HCT116 (cell line): ENCODE measurements at regions not wholly inside any gene's neighbourhood (a gene's known extent, or its start where the extent isn't known, plus 50 kb on each side); places are given as distances from the start of the nearest gene placed in this dataset.

Source experiments
- ATAC-seq: fragments of 200-7000 bp; cut with Tn5 transposase; 2 replicates; pipeline ENCODE4 v1.9.1; 2020; ENCODE audit warnings: mild to moderate bottlenecking, moderate library complexity
- BruUV-seq: library from RNA; stranded (reverse); fragments of 400-500 nt; replicated peaks from 2 replicates; lab custom pipeline; 2021; lab: Mats Ljungman, UMichigan
- CTCF ChIA-PET: fragments of 300-600 bp; sonication (Branson Sonifier 250); formaldehyde crosslinking; loops from one replicate; lab custom pipeline; 2021; ENCODE audit warnings: antibody characterized with exemption; lab: Charles Lee
- POLR2A ChIA-PET: fragments of 300-600, 350-600 bp; sonication (Branson Sonifier 250); formaldehyde crosslinking; loops from one replicate; lab custom pipeline; 2021; ENCODE audit warnings: antibody characterized with exemption; lab: Charles Lee
- RAD21 ChIA-PET, 2 experiments: fragments of 300-600 bp; sonication (Branson Sonifier 250); formaldehyde crosslinking; loops; one replicate each; lab custom pipeline; 2023; ENCODE audit warnings: low total read pairs in 2 of 2; ENCODE audit not compliant: uncharacterized antibody in 2 of 2, unreplicated experiment in 2 of 2, low non-redundant PET in 1 of 2; lab: Charles Lee
- DNase-seq: peaks from one replicate; pipeline ENCODE4 v3.0.0-alpha.2; 2010; ENCODE audit warnings: low read depth, low spot score
- H2AFZ ChIP-seq: fragments of 200-600 bp; shearing (Covaris generic), sonication (generic); 2 replicates; pipeline ENCODE4 v1.6.1; 2017; ENCODE audit warnings: low read depth, mixed run types, mixed read lengths, antibody characterized with exemption, low read length; ENCODE audit not compliant: poor library complexity, severe bottlenecking
- H3K27ac ChIP-seq: 2 replicates; pipeline ENCODE4 v1.5.1; 2012; ENCODE audit warnings: low read depth, low read length
- H3K27me3 ChIP-seq: fragments of 200-600 bp; sonication (generic); 2 replicates; pipeline ENCODE4 v1.6.1; 2016; ENCODE audit warnings: mixed run types, low read length, mixed read lengths; ENCODE audit not compliant: insufficient read depth
- H3K36me3 ChIP-seq, 2 experiments: fragments of 200-500 bp in 1 of 2; fragments of 200-600 bp in 1 of 2; sonication (Bioruptor generic) in 1 of 2; sonication (generic) in 1 of 2; 2 replicates each; pipeline versions ENCODE4 v1.5.1 to v1.6.1; 2014 to 2016; ENCODE audit warnings: low read length in 2 of 2, inconsistent platforms in 1 of 2, mixed read lengths in 1 of 2, mixed run types in 1 of 2; ENCODE audit not compliant: insufficient read depth in 2 of 2, control insufficient read depth in 1 of 2
- H3K4me1 ChIP-seq, 2 experiments: fragments of 200-600 bp in 1 of 2; sonication (generic) in 1 of 2; 2 replicates each; pipeline versions ENCODE4 v1.5.1 to v1.6.1; 2012 to 2017; ENCODE audit warnings: low read length in 2 of 2, inconsistent platforms in 1 of 2, mild to moderate bottlenecking in 1 of 2, mixed read lengths in 1 of 2, mixed run types in 1 of 2, moderate library complexity in 1 of 2; ENCODE audit not compliant: insufficient read depth in 2 of 2, control insufficient read depth in 1 of 2
- H3K4me2 ChIP-seq: fragments of 200-600 bp; sonication (generic); 2 replicates; pipeline ENCODE4 v1.6.1; 2017; ENCODE audit warnings: mixed run types, low read length, mixed read lengths
- H3K4me3 ChIP-seq, 2 experiments: fragments of 200-600 bp in 1 of 2; sonication (generic) in 1 of 2; replicated peaks in 1 of 2; 2 replicates each; pipeline ENCODE4 v1.5.1; 2011 to 2016; ENCODE audit warnings: low read length in 2 of 2, control low read depth in 1 of 2, low read depth in 1 of 2, mild to moderate bottlenecking in 1 of 2, mixed read lengths in 1 of 2, mixed run types in 1 of 2
- H3K79me2 ChIP-seq: fragments of 200-600 bp; sonication (generic); 2 replicates; pipeline ENCODE4 v1.6.1; 2017; ENCODE audit warnings: mild to moderate bottlenecking, mixed run types, low read length, moderate library complexity, mixed read lengths; ENCODE audit not compliant: insufficient read depth
- H3K9ac ChIP-seq: fragments of 200-600 bp; sonication (generic); 2 replicates; pipeline ENCODE4 v1.6.1; 2016; ENCODE audit warnings: low read length, mixed read lengths
- H3K9me2 ChIP-seq: fragments of 200-600 bp; sonication (generic), shearing (Covaris generic); 2 replicates; pipeline ENCODE4 v1.6.1; 2017; ENCODE audit warnings: mixed run types, mild to moderate bottlenecking, moderate library complexity; ENCODE audit not compliant: insufficient read depth
- H3K9me3 ChIP-seq, 2 experiments: fragments of 200-500 bp in 1 of 2; fragments of 200-600 bp in 1 of 2; sonication (Bioruptor generic) in 1 of 2; sonication (generic) in 1 of 2; 2 replicates each; pipeline ENCODE4 v1.6.1; 2014 to 2017; ENCODE audit warnings: low read length in 2 of 2, mixed read lengths in 2 of 2, inconsistent platforms in 1 of 2, low read depth in 1 of 2, mild to moderate bottlenecking in 1 of 2, mixed run types in 1 of 2, moderate library complexity in 1 of 2; ENCODE audit not compliant: control insufficient read depth in 1 of 2, insufficient read depth in 1 of 2
- H4K20me1 ChIP-seq: fragments of 200-600 bp; sonication (generic), shearing (Covaris generic); 2 replicates; pipeline ENCODE4 v1.6.1; 2017; ENCODE audit warnings: mixed run types, mild to moderate bottlenecking, moderate library complexity; ENCODE audit not compliant: insufficient read depth
- ATF3 ChIP-seq: IDR thresholded peaks from 2 replicates; pipeline ENCODE4 v1.6.1; 2012
- CBX3 ChIP-seq: IDR thresholded peaks from 2 replicates; pipeline ENCODE4 v1.6.1; 2012; ENCODE audit warnings: low read depth
- CEBPB ChIP-seq: IDR thresholded peaks from 2 replicates; pipeline ENCODE4 v1.6.1; 2012; ENCODE audit warnings: low read depth
- CTCF ChIP-seq, 3 experiments: fragments of 200-600 bp in 1 of 3; sonication (generic) in 1 of 3; IDR thresholded peaks in 2 of 3; conservative IDR thresholded peaks in 1 of 3; 2 replicates each; pipeline ENCODE4 v1.5.1; 2012 to 2017; ENCODE audit warnings: low read depth in 2 of 3, low read length in 2 of 3, antibody characterized with exemption in 1 of 3, borderline replicate concordance in 1 of 3, control low read depth in 1 of 3, mild to moderate bottlenecking in 1 of 3, mixed read lengths in 1 of 3, mixed run types in 1 of 3, moderate library complexity in 1 of 3; ENCODE audit not compliant: insufficient read depth in 1 of 3
- EGR1 ChIP-seq: IDR thresholded peaks from 2 replicates; pipeline ENCODE4 v1.6.1; 2012; ENCODE audit warnings: low read depth
- EZH2 ChIP-seq: fragments of 200-600 bp; sonication (generic); IDR thresholded peaks from 2 replicates; pipeline ENCODE4 v1.6.1; 2017; ENCODE audit warnings: antibody characterized with exemption, mixed run types
- EZH2phosphoT487 ChIP-seq: fragments of 200-600 bp; IDR thresholded peaks from 2 replicates; pipeline ENCODE4 v1.6.1; 2018; ENCODE audit warnings: antibody characterized with exemption, borderline replicate concordance
- JUND ChIP-seq: IDR thresholded peaks from 2 replicates; pipeline ENCODE4 v1.6.1; 2012
- MAX ChIP-seq: IDR thresholded peaks from 2 replicates; pipeline ENCODE4 v1.6.1; 2012
- POLR2A ChIP-seq: IDR thresholded peaks from 2 replicates; pipeline ENCODE4 v1.7.0; 2011; ENCODE audit warnings: borderline replicate concordance; ENCODE audit not compliant: insufficient read depth, insufficient read length; ENCODE audit errors: extremely low read depth
- POLR2AphosphoS5 ChIP-seq: IDR thresholded peaks from 2 replicates; pipeline ENCODE4 v1.6.1; 2011; ENCODE audit warnings: mild to moderate bottlenecking, low read depth, low read length, moderate library complexity
- REST ChIP-seq: IDR thresholded peaks from 2 replicates; pipeline ENCODE4 v1.6.1; 2012; ENCODE audit warnings: low read depth
- SIN3A ChIP-seq: IDR thresholded peaks from 2 replicates; pipeline ENCODE4 v1.6.1; 2012; ENCODE audit warnings: low read depth
- SP1 ChIP-seq: IDR thresholded peaks from 2 replicates; pipeline ENCODE4 v1.6.1; 2012; ENCODE audit warnings: low read depth
- SRF ChIP-seq: IDR thresholded peaks from 2 replicates; pipeline ENCODE4 v1.6.1; 2012; ENCODE audit warnings: low read depth
- TCF7L2 ChIP-seq: IDR thresholded peaks from 2 replicates; pipeline ENCODE4 v1.7.0; 2011; ENCODE audit warnings: borderline replicate concordance, inconsistent platforms; ENCODE audit not compliant: insufficient read depth, insufficient read length; ENCODE audit errors: extremely low read depth
- YY1 ChIP-seq: IDR thresholded peaks from 2 replicates; pipeline ENCODE4 v1.6.1; 2011; ENCODE audit warnings: low read length, low read depth, moderate library complexity, mild to moderate bottlenecking; ENCODE audit not compliant: insufficient replicate concordance; ENCODE audit errors: extremely low read depth
- ZBTB33 ChIP-seq: IDR thresholded peaks from 2 replicates; pipeline ENCODE4 v1.6.1; 2011; ENCODE audit warnings: mild to moderate bottlenecking, low read length, moderate library complexity; ENCODE audit not compliant: insufficient replicate concordance; ENCODE audit errors: extremely low read depth
- ZFX ChIP-seq: fragments of 450-650 bp; IDR thresholded peaks from 2 replicates; pipeline ENCODE4 v1.6.1; 2017
- ZNF274 ChIP-seq: fragments of 200-500 bp; sonication (Bioruptor generic); IDR thresholded peaks from 2 replicates; pipeline ENCODE4 v1.6.1; 2014; ENCODE audit warnings: mild to moderate bottlenecking, low read depth, low read length, inconsistent platforms
- intact Hi-C: fragments of 100-400 bp; cut with micrococcal nuclease; formaldehyde crosslinking; loops from 2 replicates; pipeline ENCODE4 v1.10.0; 2022

- intact Hi-C loops = no loop called here
- no peak overlapping the region for H3K4me3 ChIP-seq
- ChIA-PET RAD21 (no interaction called here), CTCF (no interaction called here), POLR2A (no interaction called here)
- TF ChIP-seq TCF7L2 = no peak
- TF ChIP-seq REST = no peak
- TF ChIP-seq ZBTB33 = no peak
- no peak for TF ChIP-seq YY1
- no peak for TF ChIP-seq ZNF274
- no peak for TF ChIP-seq EGR1
- TF ChIP-seq CBX3 = no peak
- TF ChIP-seq ZFX = no peak
- TF ChIP-seq SIN3A = no peak
- no peak for TF ChIP-seq SRF
- TF ChIP-seq POLR2AphosphoS5 = no peak
- TF ChIP-seq CTCF (IDR thresholded peaks at IDR 0.05 in 2 of 3, conservative IDR thresholded peaks at IDR 0.05 in 1 of 3; ENCODE audit: borderline replicate concordance in 1 of 3, insufficient read depth in 1 of 3, low read depth in 2 of 3, low read length in 2 of 3) = no peak
- TF ChIP-seq SP1 = no peak
- no peak for TF ChIP-seq EZH2
- TF ChIP-seq ATF3 = no peak
- TF ChIP-seq POLR2A = no peak
- no peak for TF ChIP-seq CEBPB
- TF ChIP-seq EZH2phosphoT487 = no peak
- no peak for TF ChIP-seq MAX
- no peak for TF ChIP-seq JUND
- H3K9me2 ChIP-seq = no peaks in the 10 kb centered on the region
- H4K20me1 ChIP-seq = no peaks in the 10 kb centered on the region
- H3K4me2 ChIP-seq = no peak overlapping the region
- H2AFZ ChIP-seq = no peak overlapping the region
- no TSS peak for BruUV-seq
- no peaks in the 10 kb centered on the region for H3K27me3 ChIP-seq
- DNase-seq (no peak), ATAC-seq (no peak)
- no peaks in the 10 kb centered on the region for H3K36me3 ChIP-seq
- no peaks in the 10 kb centered on the region for H3K4me1 ChIP-seq
- no peak overlapping the region for H3K27ac ChIP-seq
- H3K9ac ChIP-seq = no peak overlapping the region
- H3K9me3 ChIP-seq = peaks cover 12 to 16% of the 10 kb centered on the region in 2 experiments; a peak in 2 of 4 replicates
- H3K79me2 ChIP-seq = no peaks in the 10 kb centered on the region
Measured at GRCh38 chr5:17769277-17769676, 135.0 kb downstream of the TAF11L14 start.
